Bone marrow (tissue), 2 donors: ENCODE measurements at regions not wholly inside any gene's neighbourhood (a gene's known extent, or its start where the extent isn't known, plus 50 kb on each side); places are given as distances from the start of the nearest gene placed in this dataset.
A peak's percentile ranks its signal among the peaks of the same experiment; 100 is the strongest.
"Not testable (repeated sequence)": the region's sequence is repeated elsewhere in the genome, so short reads cannot be mapped to it uniquely, and the experiment has no call there.

ENCODE experiments used
- DNase-seq, 2 donors: peaks; one replicate each; lab custom pipeline; 2025; lab: John Stamatoyannopoulos, UW

- peak in 1 of 2 donors; percentile 3 for DNase-seq
These were observed 93.0 kb upstream of the IGSF10 start for GRCh38 chr3:151553888-151554287.

GRCh38 chr3:151552589-151552988 is 91.7 kb upstream of the IGSF10 start:
- peak in 1 of 2 donors; percentile 48 for DNase-seq

- DNase-seq, result no peak
These were observed 89.8 kb upstream of the IGSF10 start for GRCh38 chr3:151550642-151551041.

GRCh38 chr3:151550025-151550618 is 89.3 kb upstream of the IGSF10 start:
- DNase-seq, result no peak

- no peak for DNase-seq
These were observed 87.3 kb upstream of the IGSF10 start for GRCh38 chr3:151548195-151548594.

- no peak for DNase-seq
These were observed 83.3 kb upstream of the IGSF10 start for GRCh38 chr3:151544164-151544548.

- no peak for DNase-seq
These were observed 80.3 kb upstream of the IGSF10 start for GRCh38 chr3:151541178-151541577.

- no peak for DNase-seq
These were observed 78.7 kb upstream of the IGSF10 start for GRCh38 chr3:151539599-151539998.

GRCh38 chr3:151538456-151539393 is 77.9 kb upstream of the IGSF10 start:
- peak in 1 of 2 donors; percentile 29 for DNase-seq

- DNase-seq, result no peak
These were observed 76.9 kb upstream of the IGSF10 start for GRCh38 chr3:151537726-151538125.

- DNase-seq, result no peak
These were observed 65.9 kb upstream of the IGSF10 start for GRCh38 chr3:151526757-151527156.

- DNase-seq, result no peak
These were observed 59.2 kb upstream of the IGSF10 start for GRCh38 chr3:151520105-151520504.

GRCh38 chr3:151511433-151511832 is 50.6 kb upstream of the IGSF10 start:
- not testable (repeated sequence) for DNase-seq
